Epithelial cell of esophagus (primary cell): ENCODE measurements at regions not wholly inside any gene's neighbourhood (a gene's known extent, or its start where the extent isn't known, plus 50 kb on each side); places are given as distances from the start of the nearest gene placed in this dataset.

ENCODE experiments used
- DNase-seq: peaks from one replicate; pipeline ENCODE4 v3.0.0; 2010; ENCODE audit warnings: low read depth
- H3K4me3 ChIP-seq: 2 replicates; pipeline ENCODE4 v1.5.1; 2011; ENCODE audit warnings: mild to moderate bottlenecking, low read length, control low read depth
- TF ChIP-seq, protein P1 (sequence below): IDR thresholded peaks from 2 replicates; pipeline ENCODE4 v1.5.1; 2011; ENCODE audit warnings: low read depth, mild to moderate bottlenecking, low read length, control low read depth, inconsistent platforms; ENCODE audit not compliant: insufficient read depth; ENCODE audit errors: missing control alignments

DNA sequence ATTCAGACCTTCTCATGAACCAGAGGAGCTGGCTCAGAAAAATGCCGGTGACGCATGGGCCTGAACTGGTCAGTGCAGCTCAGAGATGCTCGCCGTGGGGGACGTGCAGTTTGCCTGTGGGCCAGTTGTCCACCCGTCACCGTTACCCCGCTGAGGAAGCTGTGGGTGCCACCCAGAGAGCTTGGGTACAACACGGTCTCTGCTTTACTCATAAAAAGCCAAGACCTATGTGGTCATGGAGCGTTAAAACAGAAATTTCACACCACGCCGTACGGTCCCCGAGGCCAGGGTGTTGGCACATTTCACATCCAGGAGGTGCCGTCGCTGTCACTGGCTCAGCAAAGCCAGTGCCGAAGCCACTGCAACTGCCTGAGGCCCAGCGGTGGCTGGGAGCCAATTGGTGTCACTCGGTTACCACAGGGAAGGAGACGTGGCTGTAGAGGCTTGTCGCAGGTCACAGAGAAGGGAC is 120.9 kb downstream of the METRNL start:
- TF ChIP-seq, protein P1, sequence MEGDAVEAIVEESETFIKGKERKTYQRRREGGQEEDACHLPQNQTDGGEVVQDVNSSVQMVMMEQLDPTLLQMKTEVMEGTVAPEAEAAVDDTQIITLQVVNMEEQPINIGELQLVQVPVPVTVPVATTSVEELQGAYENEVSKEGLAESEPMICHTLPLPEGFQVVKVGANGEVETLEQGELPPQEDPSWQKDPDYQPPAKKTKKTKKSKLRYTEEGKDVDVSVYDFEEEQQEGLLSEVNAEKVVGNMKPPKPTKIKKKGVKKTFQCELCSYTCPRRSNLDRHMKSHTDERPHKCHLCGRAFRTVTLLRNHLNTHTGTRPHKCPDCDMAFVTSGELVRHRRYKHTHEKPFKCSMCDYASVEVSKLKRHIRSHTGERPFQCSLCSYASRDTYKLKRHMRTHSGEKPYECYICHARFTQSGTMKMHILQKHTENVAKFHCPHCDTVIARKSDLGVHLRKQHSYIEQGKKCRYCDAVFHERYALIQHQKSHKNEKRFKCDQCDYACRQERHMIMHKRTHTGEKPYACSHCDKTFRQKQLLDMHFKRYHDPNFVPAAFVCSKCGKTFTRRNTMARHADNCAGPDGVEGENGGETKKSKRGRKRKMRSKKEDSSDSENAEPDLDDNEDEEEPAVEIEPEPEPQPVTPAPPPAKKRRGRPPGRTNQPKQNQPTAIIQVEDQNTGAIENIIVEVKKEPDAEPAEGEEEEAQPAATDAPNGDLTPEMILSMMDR = no peak
- no peak for DNase-seq
- H3K4me3 ChIP-seq = no peak overlapping the region

DNA sequence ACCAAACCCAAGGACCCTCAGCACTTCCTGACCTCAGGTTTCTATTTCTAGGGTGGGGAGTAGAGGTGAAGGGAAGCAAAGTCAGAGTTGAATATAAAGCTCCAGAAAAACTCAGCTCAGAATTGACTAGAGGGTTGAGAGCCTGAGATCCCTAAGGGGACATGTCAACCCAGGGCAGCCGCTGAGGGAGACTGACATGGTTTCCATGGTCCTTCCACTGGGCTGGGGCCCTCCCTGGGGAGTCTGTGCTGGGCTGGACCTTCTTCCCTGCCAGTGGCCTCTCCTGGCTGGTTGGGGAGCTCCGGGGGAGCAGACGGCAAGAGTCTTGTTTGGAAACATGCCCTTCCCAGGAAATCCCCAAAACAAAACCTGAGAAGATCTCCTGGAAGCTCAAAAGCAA is 121.3 kb downstream of the METRNL start:
- no peak overlapping the region for H3K4me3 ChIP-seq
- TF ChIP-seq, protein P1 = no peak
- DNase-seq = no peak

DNA sequence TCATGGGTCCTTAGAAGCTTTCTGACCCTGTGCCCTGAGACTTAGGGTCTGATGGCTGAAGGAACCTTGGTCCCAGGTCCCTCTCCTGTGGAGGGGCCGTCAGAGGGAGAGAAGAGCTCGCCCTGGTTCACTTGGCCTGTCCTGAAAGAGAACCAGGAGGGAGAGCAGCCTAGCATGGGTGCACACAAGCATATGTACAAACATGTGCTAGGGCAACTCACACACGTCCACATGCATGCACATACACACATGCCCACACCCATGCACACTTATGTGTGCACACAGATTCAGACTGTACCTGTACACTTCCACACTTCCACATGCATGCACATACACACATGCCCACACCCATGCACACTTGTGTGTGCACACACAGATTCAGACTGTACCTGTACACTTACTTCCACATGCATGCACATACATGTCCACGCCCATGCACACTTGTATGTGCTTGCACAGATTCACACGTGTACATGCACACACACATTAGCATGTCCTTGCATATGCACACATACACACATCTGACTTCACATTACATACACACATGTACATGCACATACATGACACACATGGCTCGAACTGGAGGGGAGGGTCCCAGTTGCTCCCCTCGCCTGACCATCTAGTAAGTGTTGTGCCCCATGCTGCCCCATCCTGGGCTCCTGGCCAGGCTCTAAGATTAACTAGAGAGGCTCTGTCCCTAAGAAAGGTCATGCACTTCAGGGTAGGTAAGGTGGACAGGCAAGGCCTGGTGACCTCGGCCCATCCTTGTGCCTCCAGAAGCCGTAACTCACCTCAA is 122.0 kb downstream of the METRNL start:
- H3K4me3 ChIP-seq = no peak overlapping the region
- no peak for DNase-seq
- TF ChIP-seq, protein P1 = no peak

DNA sequence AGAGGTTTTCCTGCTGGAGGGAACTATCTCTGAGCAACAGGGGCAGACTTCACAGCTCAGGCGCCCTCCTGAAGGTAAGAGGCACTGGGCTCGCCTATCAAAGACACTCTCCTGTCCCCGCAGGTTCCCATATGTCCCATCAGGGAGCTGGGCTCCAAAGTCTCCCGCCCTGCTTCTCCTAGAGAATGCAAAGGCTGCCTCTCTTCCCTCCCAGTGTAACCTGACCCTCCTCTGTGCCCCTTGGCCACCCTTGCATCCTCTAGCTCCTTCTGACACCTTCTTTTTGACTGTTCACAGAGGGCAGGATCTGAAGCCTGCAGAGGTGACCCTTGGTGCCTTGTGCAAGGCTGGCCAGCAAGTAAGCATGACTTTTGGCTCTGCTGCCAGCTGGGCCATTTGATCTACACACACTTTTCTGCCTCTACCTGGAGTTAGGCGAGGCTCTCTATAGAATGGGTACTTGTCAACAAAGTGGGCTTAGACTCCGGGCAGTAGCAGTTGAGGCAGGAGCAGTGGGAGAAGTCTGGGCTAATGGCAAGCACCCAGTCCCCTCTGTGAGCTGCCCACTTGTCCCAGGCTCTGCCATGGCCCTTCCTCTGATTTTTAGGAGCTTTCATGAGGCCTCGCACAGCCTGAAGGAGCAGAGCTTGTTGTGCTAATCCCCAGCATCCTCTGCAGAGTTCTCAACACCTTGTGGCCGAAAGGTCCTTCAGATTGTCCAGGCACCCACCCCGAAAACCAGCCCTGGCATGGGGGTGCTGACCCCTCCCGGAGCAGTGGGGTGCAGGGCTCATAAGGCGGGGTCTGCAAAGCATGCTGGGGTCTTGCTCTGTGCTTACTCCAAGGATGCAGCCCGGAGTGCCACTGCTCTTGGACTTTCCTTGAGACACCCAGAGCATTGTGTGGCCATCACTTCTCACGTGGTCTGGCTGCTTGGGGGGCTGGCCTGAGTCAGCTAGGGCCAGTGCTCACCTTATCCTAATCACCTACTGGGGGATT is 122.9 kb downstream of the METRNL start:
- DNase-seq = no peak
- TF ChIP-seq, protein P1 = no peak
- H3K4me3 ChIP-seq = no peak overlapping the region

DNA sequence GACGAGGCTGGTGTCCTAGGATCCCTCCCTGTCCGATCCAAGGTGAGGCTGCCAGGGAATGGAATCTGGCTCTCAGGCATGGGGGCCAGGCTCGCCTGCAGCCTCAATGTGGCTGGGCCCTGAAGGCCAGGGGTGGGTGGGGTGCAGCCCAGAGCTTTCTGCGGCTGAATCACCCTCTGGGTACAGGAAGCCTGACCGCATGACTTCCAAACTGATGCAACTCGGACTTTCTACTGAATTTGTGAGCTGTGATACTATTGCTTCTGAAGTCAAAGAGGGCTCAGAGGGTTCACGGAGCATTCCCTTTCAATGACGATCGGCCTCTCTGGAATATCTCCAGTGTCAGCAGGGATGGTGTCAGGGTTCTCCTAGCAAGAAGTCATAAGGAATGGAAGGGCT is 123.7 kb downstream of the METRNL start:
- TF ChIP-seq, protein P1 = no peak
- no peak overlapping the region for H3K4me3 ChIP-seq
- no peak for DNase-seq

DNA sequence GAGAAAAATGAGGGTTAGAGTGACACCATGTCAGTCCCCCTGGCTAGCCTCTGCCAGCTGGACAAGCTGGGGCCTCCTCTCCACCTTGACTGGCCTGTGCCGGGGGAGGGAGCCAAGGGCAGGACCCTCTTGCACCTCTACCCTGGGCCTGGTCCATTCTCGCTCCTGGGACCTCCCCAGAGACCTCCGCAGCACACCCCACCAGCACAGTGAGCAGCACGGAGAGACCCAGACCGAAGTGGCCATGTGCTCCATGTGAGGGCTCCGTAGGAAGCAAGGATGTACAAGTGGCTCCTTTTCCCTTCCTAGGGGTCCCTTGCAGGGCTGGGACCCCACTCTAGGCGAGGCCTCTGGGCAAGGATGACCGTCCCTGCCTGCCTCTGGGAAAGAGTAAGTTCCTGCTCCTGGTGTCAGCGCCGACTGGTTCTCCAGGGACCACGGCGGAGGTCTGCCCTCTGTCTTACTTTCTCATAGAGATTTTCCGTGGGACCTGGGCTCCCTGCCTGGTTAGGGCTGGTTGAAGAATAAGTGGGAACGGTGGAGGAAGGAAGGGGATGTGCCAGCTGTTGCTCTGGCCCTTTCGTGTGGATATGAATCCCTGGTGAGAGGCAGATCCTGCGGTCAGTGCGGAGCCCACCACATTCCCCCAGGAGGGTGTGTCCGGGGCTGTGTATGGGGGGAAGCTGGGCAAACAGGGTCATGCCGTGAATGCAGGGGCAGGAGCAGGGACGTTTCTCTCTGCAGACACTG is 124.2 kb downstream of the METRNL start:
- TF ChIP-seq, protein P1 = no peak
- DNase-seq = no peak
- H3K4me3 ChIP-seq = no peak overlapping the region
